ENCODE measurements at regions not wholly inside any gene's neighbourhood (a gene's known extent, or its start where the extent isn't known, plus 50 kb on each side); places are given as distances from the start of the nearest gene placed in this dataset.

- no peak for DNase-seq (ENCODE audit: low read depth in 3 of 3)
These were observed 558.8 kb upstream of the GHITM start for GRCh38 chr10:83580373-83581012.

DNA sequence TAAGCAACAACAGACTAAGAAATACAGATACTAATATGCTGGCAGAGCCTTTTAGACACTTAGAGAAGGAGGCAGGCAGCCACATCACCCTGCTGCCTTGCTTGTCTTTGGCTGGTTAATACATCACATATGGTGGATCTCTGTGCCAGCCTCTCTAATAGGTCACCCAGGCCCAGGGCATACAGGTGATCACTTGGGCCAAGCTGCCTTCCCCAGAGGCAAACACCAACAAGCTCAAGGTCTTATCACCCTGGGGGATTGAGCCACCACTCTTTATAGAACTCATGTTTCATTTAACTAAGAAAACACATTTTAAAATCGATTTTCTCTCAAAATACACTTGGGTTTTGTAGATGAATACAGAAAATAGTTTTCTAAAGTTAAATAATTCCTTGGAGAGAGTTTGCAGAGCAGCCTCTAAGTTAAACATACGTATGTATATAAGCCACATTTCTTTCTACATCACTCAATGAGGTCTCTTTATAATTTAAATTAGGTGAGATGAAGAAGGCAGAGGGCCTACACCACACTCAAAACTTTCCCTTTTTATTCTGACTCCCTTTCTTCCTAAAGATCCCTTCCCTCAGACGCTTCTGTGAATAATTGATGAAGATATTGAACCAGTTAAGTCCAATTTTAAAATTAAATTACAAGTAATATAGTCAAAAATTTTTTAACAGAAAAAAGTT is 556.8 kb upstream of the GHITM start:
- DNase-seq (ENCODE audit: low read depth in 3 of 3) = no peak

GRCh38 chr10:83585686-83586085 is 553.6 kb upstream of the GHITM start:
- DNase-seq (ENCODE audit: low read depth in 3 of 3) = no peak

- DNase-seq (ENCODE audit: low read depth in 3 of 3) = no peak
These were observed 546.9 kb upstream of the GHITM start for GRCh38 chr10:83592337-83592935.

DNA sequence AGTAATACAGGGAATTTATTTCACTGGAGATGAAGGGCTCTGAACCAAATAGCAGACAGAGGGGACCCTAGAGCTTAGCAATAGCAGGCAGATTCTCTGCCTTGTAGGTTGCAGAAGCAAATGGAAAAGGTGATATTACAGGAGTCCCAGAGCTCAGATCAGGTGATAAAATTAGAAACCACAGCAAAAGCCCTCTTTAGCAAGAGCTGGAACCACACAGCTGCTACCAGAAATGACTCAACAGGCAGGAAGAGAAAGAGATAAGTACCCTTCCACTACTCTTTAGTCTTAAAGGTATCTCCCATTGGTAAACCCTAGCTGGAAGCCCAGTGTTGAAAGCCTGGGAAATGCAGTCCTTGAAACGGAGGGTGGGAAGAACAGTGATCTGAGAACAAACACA is 535.6 kb upstream of the GHITM start:
- no peak for DNase-seq (ENCODE audit: low read depth in 3 of 3)

GRCh38 chr10:83605783-83606630 is 533.3 kb upstream of the GHITM start:
- DNase-seq (ENCODE audit: low read depth in 3 of 3) = no peak

DNA sequence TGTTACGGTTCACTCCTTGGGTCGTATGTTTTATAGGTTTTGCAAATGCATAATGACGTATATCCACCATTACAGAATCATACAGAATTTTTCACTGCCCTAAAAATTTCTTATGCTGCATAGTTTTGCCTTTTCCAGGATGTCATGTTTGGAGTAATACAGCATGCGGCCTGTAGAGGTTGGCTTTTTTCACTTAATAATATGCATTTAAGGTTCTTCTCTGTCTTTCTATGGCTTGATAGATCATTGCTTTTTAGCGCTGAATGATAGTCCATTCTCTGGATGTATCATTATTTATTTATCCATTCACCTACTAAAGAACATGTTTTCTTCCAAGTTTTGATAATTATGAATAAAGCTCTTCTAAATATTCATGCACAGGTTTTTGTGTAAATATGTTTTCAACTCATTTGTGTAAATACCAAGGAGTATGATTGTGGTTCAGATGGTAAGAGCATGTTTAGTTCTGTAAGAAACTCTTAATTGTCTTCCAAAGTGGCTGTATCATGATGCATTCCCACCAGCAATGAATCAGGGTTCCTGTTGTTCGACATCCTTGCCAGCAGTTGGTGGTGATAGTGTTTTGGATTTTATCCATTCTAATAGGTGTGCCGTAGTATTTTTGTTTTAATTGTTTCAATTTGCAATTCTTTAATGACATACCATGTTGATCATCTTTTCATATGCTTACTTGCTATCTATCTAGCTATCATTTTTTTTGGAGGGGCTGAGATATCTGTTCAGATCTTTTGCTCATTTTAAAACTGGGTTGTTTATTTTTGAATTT is 531.2 kb upstream of the GHITM start:
- DNase-seq (ENCODE audit: low read depth in 3 of 3) = no peak

GRCh38 chr10:83612050-83612449 is 527.3 kb upstream of the GHITM start:
- DNase-seq (ENCODE audit: low read depth in 3 of 3) = no peak

GRCh38 chr10:83612746-83613145 is 526.6 kb upstream of the GHITM start:
- no peak for DNase-seq (ENCODE audit: low read depth in 3 of 3)

DNA sequence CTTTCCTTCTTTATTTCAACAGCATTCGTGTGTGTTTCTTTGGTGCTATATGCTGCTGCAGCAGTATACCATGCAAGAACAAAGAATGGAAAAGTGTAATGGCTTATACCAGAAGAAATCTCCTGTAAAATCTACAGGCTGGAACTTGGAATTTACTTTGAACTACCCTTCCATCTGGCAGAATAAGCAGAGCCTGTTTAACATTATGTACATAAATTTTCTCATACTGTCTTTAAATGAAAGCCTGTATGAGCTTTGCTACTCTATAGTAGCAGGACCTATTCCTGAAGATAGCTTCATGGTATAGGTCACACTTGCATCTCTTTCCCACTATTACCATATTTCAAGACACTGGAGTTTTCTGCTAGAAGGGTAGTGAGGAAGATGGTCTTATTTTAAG is 522.1 kb upstream of the GHITM start:
- no peak for DNase-seq (ENCODE audit: low read depth in 3 of 3)

DNA sequence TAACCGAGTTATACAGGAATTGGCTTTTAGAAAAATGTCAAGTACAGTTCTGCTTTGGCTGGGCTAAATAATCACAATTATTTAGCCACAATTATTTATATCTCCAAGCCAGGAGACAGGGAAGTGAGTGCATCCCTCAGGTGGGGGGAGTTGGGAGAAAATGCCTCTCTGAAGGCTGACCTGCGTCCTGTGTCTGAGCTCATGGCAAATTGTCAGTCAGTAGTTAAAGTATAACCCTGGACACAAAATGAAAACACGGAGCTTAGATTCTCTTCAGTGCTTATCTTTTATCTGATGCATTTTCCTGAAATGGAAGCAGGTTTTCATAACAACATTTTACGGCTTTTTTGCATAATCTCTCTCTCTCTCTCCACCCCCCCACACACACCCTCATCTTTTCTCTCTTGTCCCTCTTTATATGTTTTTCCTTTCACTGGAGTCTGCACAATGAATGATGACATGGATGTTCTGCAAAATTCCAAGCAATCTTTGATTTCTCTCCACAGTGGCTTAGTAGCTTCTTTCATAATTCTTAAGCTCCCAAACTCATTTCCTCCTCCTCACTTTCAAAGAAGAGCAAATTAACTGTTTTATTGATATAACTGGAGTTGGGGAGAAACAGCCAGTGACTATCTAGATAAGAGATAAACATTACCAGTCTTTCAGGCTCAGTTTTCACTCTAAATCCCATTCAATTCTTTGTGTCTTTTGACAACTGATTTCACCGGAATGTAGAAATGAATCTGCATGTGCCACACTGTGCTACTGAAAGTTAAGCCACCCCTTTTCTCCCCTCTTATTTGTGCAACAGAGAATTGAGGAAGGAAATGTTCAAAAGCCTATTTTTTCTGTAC is 521.4 kb upstream of the GHITM start:
- DNase-seq (ENCODE audit: low read depth in 3 of 3) = no peak

- DNase-seq (ENCODE audit: low read depth in 3 of 3) = no peak
These were observed 513.4 kb upstream of the GHITM start for GRCh38 chr10:83625831-83626360.

- DNase-seq (ENCODE audit: low read depth in 3 of 3) = no peak
These were observed 506.6 kb upstream of the GHITM start for GRCh38 chr10:83632701-83633100.

GRCh38 chr10:83633547-83633946 is 505.8 kb upstream of the GHITM start:
- no peak for DNase-seq (ENCODE audit: low read depth in 3 of 3)

DNA sequence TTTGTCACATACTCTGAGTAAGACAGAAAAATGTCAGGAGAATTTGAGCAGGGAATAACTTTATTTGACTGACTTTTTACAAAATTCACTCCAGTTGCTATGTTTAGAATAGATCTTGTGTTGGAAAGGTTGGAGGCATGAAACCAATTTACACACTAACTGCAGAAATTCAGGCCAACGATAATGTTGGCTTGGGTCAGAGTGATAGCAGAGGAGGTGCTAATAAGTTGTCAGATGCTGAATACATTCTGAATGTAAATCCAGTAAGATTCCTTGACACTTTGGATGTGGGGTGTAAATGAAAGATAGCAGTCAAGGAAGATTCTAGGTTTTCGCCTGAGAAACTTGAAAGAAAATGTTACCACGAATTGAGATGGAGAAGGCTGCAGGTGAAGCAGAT is 502.5 kb upstream of the GHITM start:
- DNase-seq (ENCODE audit: low read depth in 3 of 3) = no peak

DNA sequence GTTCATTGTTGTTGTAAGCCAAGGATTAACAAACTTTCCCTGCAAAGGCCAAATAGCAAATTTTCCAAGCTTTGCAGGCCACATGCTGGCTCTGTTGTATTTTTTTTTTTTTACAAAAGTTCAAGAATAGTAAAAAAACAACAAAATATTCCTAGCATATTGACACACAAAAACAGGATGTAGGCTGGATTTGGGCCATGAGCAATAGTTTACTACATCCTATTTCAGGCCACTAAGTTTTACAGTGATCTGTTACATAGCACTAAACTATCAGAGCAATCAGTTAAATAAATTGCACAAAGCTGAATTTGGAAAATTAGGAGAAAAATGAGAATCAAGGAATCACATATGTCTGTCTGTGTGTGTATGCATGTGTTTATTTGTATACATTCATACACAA is 491.8 kb upstream of the GHITM start:
- DNase-seq (ENCODE audit: low read depth in 3 of 3) = no peak

DNA sequence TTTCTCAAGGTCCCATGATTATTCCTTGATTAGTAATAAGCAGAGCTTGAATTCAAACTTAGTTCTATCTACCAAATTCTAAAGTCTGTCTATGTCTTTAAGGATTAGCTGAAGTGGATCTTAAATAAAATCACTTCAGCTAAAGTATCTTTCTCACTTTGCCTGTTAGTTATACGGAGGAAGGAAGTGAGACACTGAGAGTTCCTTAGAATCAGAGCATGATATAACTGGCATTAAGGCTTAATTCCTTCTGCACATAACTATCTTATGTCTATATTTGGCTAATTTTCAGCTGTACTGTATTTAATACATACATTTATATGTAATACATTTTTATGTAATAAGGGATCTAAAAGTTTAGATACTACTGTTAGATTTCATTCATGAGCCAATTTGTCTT is 491.1 kb upstream of the GHITM start:
- DNase-seq (ENCODE audit: low read depth in 3 of 3) = no peak

GRCh38 chr10:83649471-83649870 is 489.8 kb upstream of the GHITM start:
- no peak for DNase-seq (ENCODE audit: low read depth in 3 of 3)

GRCh38 chr10:83654689-83655088 is 484.6 kb upstream of the GHITM start:
- DNase-seq (ENCODE audit: low read depth in 3 of 3) = no peak

DNA sequence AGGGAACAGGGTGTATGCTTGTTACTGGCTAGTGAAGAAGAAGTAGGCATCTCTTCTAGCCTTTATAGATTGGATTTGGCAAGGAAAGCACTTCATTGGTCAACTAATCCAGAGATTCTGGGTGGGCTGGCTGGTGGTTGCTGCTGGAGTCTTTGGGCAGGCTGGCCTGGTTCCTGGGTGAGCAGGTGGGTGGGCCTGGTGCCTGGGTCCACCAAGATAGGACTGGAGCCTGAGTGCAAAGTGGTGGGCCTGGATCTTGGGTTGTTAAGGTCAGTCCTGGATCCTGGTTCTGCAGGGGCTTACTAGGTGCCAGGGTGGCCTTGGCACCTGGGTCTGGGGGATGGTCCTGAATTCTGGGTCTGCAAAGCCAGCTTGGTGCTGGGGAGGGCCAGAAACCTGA is 482.4 kb upstream of the GHITM start:
- no peak for DNase-seq (ENCODE audit: low read depth in 3 of 3)
